WTC11 (cell line): ENCODE measurements at regions not wholly inside any gene's neighbourhood (a gene's known extent, or its start where the extent isn't known, plus 50 kb on each side); places are given as distances from the start of the nearest gene placed in this dataset.

Experiments used
- CREB1 ChIP-seq: sonication (generic); formaldehyde crosslinking; IDR thresholded peaks from 2 replicates; pipeline ENCODE4 v1.8.0; 2023; ENCODE audit warnings: mild to moderate bottlenecking, missing genetic modification reagents
- CREM ChIP-seq: sonication (generic); formaldehyde crosslinking; IDR thresholded peaks from 2 replicates; pipeline ENCODE4 v1.8.1; 2022; ENCODE audit warnings: mild to moderate bottlenecking, missing genetic modification reagents, moderate library complexity
- NR1H2 ChIP-seq: sonication (generic); formaldehyde crosslinking; IDR thresholded peaks from 2 replicates; pipeline ENCODE4 v1.9.0; 2021; ENCODE audit warnings: mild to moderate bottlenecking, moderate library complexity, missing genetic modification reagents
- NR2C2 ChIP-seq: sonication (generic); formaldehyde crosslinking; IDR thresholded peaks from 2 replicates; pipeline ENCODE4 v1.8.0; 2022; ENCODE audit warnings: mild to moderate bottlenecking, missing genetic modification reagents
- SMAD4 ChIP-seq: sonication (generic); formaldehyde crosslinking; IDR thresholded peaks from 2 replicates; pipeline ENCODE4 v1.8.0; 2022; ENCODE audit warnings: mild to moderate bottlenecking, missing genetic modification reagents
- TP53 ChIP-seq: sonication (generic); formaldehyde crosslinking; IDR thresholded peaks from 2 replicates; pipeline ENCODE4 v1.8.1; 2023; ENCODE audit warnings: mild to moderate bottlenecking, missing genetic modification reagents
- TF ChIP-seq, protein P1 (sequence below): sonication (generic); formaldehyde crosslinking; IDR thresholded peaks from 2 replicates; pipeline ENCODE4 v1.8.0; 2023; ENCODE audit warnings: mild to moderate bottlenecking, missing genetic modification reagents
- TF ChIP-seq, protein P2 (sequence below): sonication (generic); formaldehyde crosslinking; IDR thresholded peaks from 2 replicates; pipeline ENCODE4 v1.8.1; 2023; ENCODE audit warnings: mild to moderate bottlenecking, missing genetic modification reagents, moderate library complexity
- TF ChIP-seq, protein P3 (sequence below): fragments of 200-600 bp; IDR thresholded peaks from 2 replicates; pipeline ENCODE4 v1.8.0; 2022; ENCODE audit warnings: antibody characterized with exemption
- TF ChIP-seq, protein P4 (sequence below): sonication (generic); formaldehyde crosslinking; IDR thresholded peaks from 2 replicates; pipeline ENCODE4 v1.8.1; 2023; ENCODE audit warnings: mild to moderate bottlenecking, missing genetic modification reagents, moderate library complexity
- TF ChIP-seq, protein P5 (sequence below): sonication (generic); formaldehyde crosslinking; conservative IDR thresholded peaks from 2 replicates; pipeline ENCODE4 v1.8.1; 2022; ENCODE audit warnings: mild to moderate bottlenecking, missing genetic modification reagents

DNA sequence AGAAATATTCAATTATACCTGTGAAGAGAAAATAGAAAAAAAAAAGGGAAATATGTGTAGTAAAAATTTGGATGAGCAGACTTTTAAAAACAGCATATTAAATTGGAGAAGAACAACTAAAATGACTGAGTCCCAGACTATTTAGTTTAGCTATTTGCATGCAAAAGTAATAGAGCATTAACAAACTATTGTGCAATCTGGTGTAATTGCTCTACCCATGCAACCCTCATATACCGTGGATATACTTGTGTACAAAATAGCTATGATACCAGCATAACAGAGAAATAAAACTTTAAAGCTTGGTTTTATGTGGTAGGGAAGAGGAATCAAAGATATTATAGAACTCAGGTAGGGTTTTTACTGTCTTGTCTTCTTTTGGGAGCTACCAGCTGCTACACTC, 78.7 kb upstream of the PRDM9 start:
- TF ChIP-seq, protein P1, sequence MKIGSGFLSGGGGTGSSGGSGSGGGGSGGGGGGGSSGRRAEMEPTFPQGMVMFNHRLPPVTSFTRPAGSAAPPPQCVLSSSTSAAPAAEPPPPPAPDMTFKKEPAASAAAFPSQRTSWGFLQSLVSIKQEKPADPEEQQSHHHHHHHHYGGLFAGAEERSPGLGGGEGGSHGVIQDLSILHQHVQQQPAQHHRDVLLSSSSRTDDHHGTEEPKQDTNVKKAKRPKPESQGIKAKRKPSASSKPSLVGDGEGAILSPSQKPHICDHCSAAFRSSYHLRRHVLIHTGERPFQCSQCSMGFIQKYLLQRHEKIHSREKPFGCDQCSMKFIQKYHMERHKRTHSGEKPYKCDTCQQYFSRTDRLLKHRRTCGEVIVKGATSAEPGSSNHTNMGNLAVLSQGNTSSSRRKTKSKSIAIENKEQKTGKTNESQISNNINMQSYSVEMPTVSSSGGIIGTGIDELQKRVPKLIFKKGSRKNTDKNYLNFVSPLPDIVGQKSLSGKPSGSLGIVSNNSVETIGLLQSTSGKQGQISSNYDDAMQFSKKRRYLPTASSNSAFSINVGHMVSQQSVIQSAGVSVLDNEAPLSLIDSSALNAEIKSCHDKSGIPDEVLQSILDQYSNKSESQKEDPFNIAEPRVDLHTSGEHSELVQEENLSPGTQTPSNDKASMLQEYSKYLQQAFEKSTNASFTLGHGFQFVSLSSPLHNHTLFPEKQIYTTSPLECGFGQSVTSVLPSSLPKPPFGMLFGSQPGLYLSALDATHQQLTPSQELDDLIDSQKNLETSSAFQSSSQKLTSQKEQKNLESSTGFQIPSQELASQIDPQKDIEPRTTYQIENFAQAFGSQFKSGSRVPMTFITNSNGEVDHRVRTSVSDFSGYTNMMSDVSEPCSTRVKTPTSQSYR (CRISPR knock-in tag): no peak
- TF ChIP-seq, protein P2, sequence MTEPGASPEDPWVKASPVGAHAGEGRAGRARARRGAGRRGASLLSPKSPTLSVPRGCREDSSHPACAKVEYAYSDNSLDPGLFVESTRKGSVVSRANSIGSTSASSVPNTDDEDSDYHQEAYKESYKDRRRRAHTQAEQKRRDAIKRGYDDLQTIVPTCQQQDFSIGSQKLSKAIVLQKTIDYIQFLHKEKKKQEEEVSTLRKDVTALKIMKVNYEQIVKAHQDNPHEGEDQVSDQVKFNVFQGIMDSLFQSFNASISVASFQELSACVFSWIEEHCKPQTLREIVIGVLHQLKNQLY: no peak
- TF ChIP-seq, protein P3, sequence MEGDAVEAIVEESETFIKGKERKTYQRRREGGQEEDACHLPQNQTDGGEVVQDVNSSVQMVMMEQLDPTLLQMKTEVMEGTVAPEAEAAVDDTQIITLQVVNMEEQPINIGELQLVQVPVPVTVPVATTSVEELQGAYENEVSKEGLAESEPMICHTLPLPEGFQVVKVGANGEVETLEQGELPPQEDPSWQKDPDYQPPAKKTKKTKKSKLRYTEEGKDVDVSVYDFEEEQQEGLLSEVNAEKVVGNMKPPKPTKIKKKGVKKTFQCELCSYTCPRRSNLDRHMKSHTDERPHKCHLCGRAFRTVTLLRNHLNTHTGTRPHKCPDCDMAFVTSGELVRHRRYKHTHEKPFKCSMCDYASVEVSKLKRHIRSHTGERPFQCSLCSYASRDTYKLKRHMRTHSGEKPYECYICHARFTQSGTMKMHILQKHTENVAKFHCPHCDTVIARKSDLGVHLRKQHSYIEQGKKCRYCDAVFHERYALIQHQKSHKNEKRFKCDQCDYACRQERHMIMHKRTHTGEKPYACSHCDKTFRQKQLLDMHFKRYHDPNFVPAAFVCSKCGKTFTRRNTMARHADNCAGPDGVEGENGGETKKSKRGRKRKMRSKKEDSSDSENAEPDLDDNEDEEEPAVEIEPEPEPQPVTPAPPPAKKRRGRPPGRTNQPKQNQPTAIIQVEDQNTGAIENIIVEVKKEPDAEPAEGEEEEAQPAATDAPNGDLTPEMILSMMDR: no peak
- TF ChIP-seq, protein P4, sequence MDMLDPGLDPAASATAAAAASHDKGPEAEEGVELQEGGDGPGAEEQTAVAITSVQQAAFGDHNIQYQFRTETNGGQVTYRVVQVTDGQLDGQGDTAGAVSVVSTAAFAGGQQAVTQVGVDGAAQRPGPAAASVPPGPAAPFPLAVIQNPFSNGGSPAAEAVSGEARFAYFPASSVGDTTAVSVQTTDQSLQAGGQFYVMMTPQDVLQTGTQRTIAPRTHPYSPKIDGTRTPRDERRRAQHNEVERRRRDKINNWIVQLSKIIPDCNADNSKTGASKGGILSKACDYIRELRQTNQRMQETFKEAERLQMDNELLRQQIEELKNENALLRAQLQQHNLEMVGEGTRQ: no peak
- TF ChIP-seq TP53 (no peak), CREM (CRISPR knock-in tag) (no peak), SMAD4 (CRISPR knock-in tag) (no peak), NR2C2 (CRISPR knock-in tag) (no peak), NR1H2 (no peak), CREB1 (CRISPR knock-in tag) (no peak)
- TF ChIP-seq, protein P5, sequence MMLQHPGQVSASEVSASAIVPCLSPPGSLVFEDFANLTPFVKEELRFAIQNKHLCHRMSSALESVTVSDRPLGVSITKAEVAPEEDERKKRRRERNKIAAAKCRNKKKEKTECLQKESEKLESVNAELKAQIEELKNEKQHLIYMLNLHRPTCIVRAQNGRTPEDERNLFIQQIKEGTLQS (CRISPR knock-in tag): no peak
